Peyer's patch (tissue), 4 donors: ENCODE measurements at regions not wholly inside any gene's neighbourhood (a gene's known extent, or its start where the extent isn't known, plus 50 kb on each side); places are given as distances from the start of the nearest gene placed in this dataset.

ENCODE experiments used
- DNase-seq, 3 donors: peaks; one replicate each; pipeline ENCODE4 v3.0.0-alpha.2; 2017 to 2019
- H3K27ac ChIP-seq, 4 donors: fragments of 200-600 bp; sonication (generic); one replicate each; pipeline ENCODE4 v1.5.1; 2016 to 2019
- H3K27me3 ChIP-seq, 2 donors: fragments of 200-600 bp; sonication (generic); one replicate each; pipeline ENCODE4 v1.5.1; 2019
- H3K36me3 ChIP-seq, 3 donors: fragments of 200-600 bp; sonication (generic); one replicate each; pipeline ENCODE4 v1.5.1; 2016 to 2019
- H3K4me1 ChIP-seq, 4 donors: fragments of 200-600 bp; sonication (generic); one replicate each; pipeline ENCODE4 v1.5.1; 2016 to 2019
- H3K4me3 ChIP-seq, 4 donors: fragments of 200-600 bp; sonication (generic); 1 replicate in 3 of 4; 2 replicates in 1 of 4; pipeline ENCODE4 v1.5.1; 2016 to 2019; ENCODE audit warnings: mild to moderate bottlenecking in 1 of 4
- H3K9me3 ChIP-seq, 4 donors: fragments of 200-600 bp; sonication (generic); one replicate each; pipeline ENCODE4 v1.5.1; 2016 to 2019; ENCODE audit warnings: mild to moderate bottlenecking in 1 of 4
- POLR2A ChIP-seq, 2 donors: fragments of 450-650 bp; IDR thresholded peaks; one replicate each; pipeline ENCODE4 v1.5.1; 2017; ENCODE audit warnings: antibody characterized with exemption in 2 of 2, mild to moderate bottlenecking in 2 of 2, moderate library complexity in 2 of 2
- TF ChIP-seq, protein P1 (sequence below), 6 experiments: fragments of 450-650 bp in 4 of 6; fragments of 200-600 bp in 2 of 6; sonication (generic) in 1 of 6; IDR thresholded peaks; one replicate each; pipeline ENCODE4 v1.5.1; 2017 to 2019; ENCODE audit warnings: antibody characterized with exemption in 6 of 6, mild to moderate bottlenecking in 3 of 6, moderate library complexity in 1 of 6

DNA sequence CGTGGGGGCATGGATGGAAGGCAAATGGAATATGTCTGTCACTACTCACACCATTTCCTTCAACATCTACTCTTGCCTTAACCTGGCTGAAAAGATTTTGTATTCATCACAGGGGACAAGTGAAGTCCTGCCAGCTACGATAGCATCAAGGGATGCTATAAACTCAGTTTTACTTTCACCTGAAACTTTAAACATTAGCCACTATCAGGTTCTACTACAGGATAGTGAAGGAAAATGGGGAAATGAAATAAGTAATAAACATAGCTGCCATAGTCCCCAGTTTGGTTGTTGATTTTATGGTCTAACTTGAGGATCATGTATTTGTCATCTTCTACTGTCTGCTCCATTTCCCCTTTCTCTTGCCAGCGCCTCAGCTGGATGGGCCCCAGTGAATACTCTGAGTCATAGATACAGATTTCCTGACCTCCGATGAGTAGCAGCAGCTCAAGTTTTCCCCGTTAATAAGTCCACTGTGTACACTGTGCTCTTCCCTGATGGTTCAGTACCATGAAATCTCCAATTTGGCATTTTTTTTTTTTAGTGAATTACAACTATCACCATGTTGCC, 338.2 kb upstream of the SLCO3A1 start:
- no peak overlapping the region for H3K4me3 ChIP-seq
- no peaks in the 10 kb centered on the region for H3K4me1 ChIP-seq
- TF ChIP-seq, protein P1, sequence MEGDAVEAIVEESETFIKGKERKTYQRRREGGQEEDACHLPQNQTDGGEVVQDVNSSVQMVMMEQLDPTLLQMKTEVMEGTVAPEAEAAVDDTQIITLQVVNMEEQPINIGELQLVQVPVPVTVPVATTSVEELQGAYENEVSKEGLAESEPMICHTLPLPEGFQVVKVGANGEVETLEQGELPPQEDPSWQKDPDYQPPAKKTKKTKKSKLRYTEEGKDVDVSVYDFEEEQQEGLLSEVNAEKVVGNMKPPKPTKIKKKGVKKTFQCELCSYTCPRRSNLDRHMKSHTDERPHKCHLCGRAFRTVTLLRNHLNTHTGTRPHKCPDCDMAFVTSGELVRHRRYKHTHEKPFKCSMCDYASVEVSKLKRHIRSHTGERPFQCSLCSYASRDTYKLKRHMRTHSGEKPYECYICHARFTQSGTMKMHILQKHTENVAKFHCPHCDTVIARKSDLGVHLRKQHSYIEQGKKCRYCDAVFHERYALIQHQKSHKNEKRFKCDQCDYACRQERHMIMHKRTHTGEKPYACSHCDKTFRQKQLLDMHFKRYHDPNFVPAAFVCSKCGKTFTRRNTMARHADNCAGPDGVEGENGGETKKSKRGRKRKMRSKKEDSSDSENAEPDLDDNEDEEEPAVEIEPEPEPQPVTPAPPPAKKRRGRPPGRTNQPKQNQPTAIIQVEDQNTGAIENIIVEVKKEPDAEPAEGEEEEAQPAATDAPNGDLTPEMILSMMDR (IDR thresholded peaks at IDR 0.05), result no peak
- TF ChIP-seq POLR2A (IDR thresholded peaks at IDR 0.05), result no peak
- no peaks in the 10 kb centered on the region for H3K9me3 ChIP-seq
- H3K27ac ChIP-seq, result no peak overlapping the region
- peak in 1 of 3 donors; percentile 49 for DNase-seq
- H3K36me3 ChIP-seq, result no peaks in the 10 kb centered on the region
- no peaks in the 10 kb centered on the region for H3K27me3 ChIP-seq

DNA sequence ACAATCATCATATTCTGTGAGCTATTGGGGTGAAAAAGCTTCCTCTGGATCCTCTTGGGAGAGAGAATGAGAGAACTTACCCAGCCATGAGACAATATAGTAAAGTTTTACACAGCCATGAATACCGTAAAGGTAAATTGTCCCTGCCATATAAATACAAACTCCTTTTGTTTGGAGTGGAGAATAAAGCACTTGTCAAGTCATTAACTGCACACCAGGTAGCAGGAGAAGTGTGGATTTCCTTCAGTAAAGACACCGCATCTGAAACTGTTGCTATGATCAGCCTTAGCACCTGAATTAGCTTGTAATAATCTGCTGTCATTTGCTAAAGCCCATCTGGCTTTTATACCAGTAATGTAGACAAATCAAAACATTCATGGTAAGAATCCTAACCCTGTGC, 336.6 kb upstream of the SLCO3A1 start:
- TF ChIP-seq POLR2A (IDR thresholded peaks at IDR 0.05), result no peak
- TF ChIP-seq, protein P1 (IDR thresholded peaks at IDR 0.05), result no peak
- H3K27me3 ChIP-seq, result no peaks in the 10 kb centered on the region
- H3K4me3 ChIP-seq, result no peak overlapping the region
- H3K4me1 ChIP-seq, result no peaks in the 10 kb centered on the region
- H3K36me3 ChIP-seq, result no peaks in the 10 kb centered on the region
- DNase-seq, result no peak
- no peak overlapping the region for H3K27ac ChIP-seq
- H3K9me3 ChIP-seq, result no peaks in the 10 kb centered on the region

DNA sequence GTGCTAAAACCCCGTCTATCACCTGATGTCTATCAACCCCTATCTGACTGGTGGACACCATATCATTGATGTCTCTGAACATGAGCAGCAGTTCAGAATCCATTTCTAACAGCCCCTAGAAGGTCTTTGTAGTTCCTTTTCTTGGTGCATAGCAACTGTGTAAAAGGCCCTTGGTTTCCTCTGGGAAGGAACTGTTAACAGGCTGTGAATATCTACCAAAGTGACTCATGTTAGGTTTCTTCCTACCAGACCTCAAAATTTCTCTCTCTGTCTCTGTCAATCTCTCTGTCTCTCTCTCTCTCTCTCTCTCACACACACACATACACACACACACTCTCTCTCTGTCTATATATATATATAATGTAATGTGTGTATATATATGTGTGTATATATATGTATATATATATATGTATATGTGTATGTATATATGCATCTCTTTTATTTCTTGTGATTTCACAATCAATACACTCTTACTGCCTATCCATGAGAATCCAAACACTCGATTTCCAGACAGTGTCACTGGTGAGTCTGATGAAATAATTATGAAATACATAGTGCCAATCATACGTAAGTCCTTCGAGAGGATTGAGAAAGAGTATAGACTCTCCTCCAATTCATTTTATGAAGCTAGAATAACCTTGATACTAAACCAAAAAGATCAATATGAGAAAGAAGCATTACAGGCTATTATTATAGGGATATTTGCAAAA, 335.9 kb upstream of the SLCO3A1 start:
- no peak for DNase-seq
- no peaks in the 10 kb centered on the region for H3K27me3 ChIP-seq
- H3K36me3 ChIP-seq, result no peaks in the 10 kb centered on the region
- TF ChIP-seq, protein P1 (IDR thresholded peaks at IDR 0.05), result no peak
- no peak for TF ChIP-seq POLR2A (IDR thresholded peaks at IDR 0.05)
- no peaks in the 10 kb centered on the region for H3K9me3 ChIP-seq
- no peak overlapping the region for H3K27ac ChIP-seq
- H3K4me3 ChIP-seq, result no peak overlapping the region
- H3K4me1 ChIP-seq, result no peaks in the 10 kb centered on the region

DNA sequence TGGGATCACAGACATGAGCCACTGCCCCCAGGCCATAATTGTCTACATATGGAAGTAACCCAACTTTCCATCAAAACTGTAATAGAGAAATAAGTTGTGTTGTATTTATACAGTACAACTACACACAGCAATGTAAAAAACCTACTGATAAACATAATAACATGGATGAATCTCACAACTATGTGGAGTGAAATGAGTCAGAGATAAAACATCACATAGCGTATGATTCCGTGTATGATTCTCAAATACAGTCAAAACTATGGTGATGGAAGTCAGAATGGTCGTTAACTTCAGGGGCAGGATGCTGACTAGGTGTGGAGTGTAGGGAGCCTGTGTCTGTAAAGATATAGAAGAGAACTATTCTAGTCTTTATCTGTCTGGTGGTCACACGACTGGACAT, 332.7 kb upstream of the SLCO3A1 start:
- TF ChIP-seq, protein P1 (IDR thresholded peaks at IDR 0.05), result no peak
- TF ChIP-seq POLR2A (IDR thresholded peaks at IDR 0.05), result no peak
- Histone ChIP-seq H3K9me3 (no peaks in the 10 kb centered on the region), H3K4me1 (no peaks in the 10 kb centered on the region), H3K36me3 (no peaks in the 10 kb centered on the region), H3K27me3 (no peaks in the 10 kb centered on the region), H3K4me3 (no peak overlapping the region), H3K27ac (no peak overlapping the region)
- no peak for DNase-seq

DNA sequence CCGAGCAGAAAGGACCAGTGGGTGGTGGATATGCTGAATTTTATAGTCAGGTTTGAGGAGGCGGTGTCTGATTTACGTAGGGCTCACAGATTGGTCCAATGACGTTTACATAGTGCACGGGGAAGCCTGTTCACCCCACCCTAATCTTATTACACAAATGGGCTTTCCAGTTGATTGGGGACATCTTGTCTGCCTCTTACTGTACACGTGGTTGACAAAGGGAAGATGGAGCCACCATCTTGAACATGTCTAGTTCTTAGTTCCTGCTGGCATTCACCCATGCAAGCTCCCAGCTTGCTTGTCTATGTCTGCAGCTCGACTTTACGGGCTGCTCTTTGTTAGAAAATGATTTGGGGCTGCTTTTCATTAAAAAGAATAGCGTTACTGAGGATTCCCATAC, 332.0 kb upstream of the SLCO3A1 start:
- no peaks in the 10 kb centered on the region for H3K36me3 ChIP-seq
- H3K9me3 ChIP-seq, result no peaks in the 10 kb centered on the region
- no peaks in the 10 kb centered on the region for H3K4me1 ChIP-seq
- no peak for DNase-seq
- H3K27ac ChIP-seq, result no peak overlapping the region
- no peaks in the 10 kb centered on the region for H3K27me3 ChIP-seq
- TF ChIP-seq, protein P1 (IDR thresholded peaks at IDR 0.05), result no peak
- TF ChIP-seq POLR2A (IDR thresholded peaks at IDR 0.05), result no peak
- no peak overlapping the region for H3K4me3 ChIP-seq
